IMR-90 (cell line): ENCODE measurements at regions not wholly inside any gene's neighbourhood (a gene's known extent, or its start where the extent isn't known, plus 50 kb on each side); places are given as distances from the start of the nearest gene placed in this dataset.

Source experiments
- BHLHE40 ChIP-seq: fragments of 150-350 bp; IDR thresholded peaks from 2 replicates; pipeline ENCODE4 v1.6.1; 2016; ENCODE audit warnings: mild to moderate bottlenecking, low read depth, low read length
- CEBPB ChIP-seq: IDR thresholded peaks from 2 replicates; pipeline ENCODE4 v1.6.1; 2012; ENCODE audit warnings: low read depth, low read length, improper control_type of control experiment
- CHD1 ChIP-seq: IDR thresholded peaks from 2 replicates; pipeline ENCODE4 v1.6.1; 2012; ENCODE audit warnings: low read depth, low read length, improper control_type of control experiment
- CTCF ChIP-seq: conservative IDR thresholded peaks from 2 replicates; pipeline ENCODE4 v1.5.1; 2012; ENCODE audit warnings: mild to moderate bottlenecking, low read depth, low read length, improper control_type of control experiment
- FOS ChIP-seq: fragments of 150-350 bp; IDR thresholded peaks from 2 replicates; pipeline ENCODE4 v1.6.1; 2016; ENCODE audit warnings: low read depth, low read length
- MAZ ChIP-seq: IDR thresholded peaks from 2 replicates; pipeline ENCODE4 v1.6.1; 2012; ENCODE audit warnings: low read depth, mild to moderate bottlenecking, low read length, improper control_type of control experiment, moderate library complexity, borderline replicate concordance
- MXI1 ChIP-seq: IDR thresholded peaks from 2 replicates; pipeline ENCODE4 v1.6.1; 2012; ENCODE audit warnings: low read depth, mild to moderate bottlenecking, low read length, moderate library complexity, borderline replicate concordance
- NFE2L2 ChIP-seq: fragments of 150-350 bp; IDR thresholded peaks from 2 replicates; pipeline ENCODE4 v1.6.1; 2016; ENCODE audit warnings: low read depth, mild to moderate bottlenecking, low read length
- POLR2A ChIP-seq: IDR thresholded peaks from 2 replicates; pipeline ENCODE4 v1.6.1; 2012; ENCODE audit warnings: mild to moderate bottlenecking, low read depth, low read length
- RFX5 ChIP-seq: IDR thresholded peaks from 2 replicates; pipeline ENCODE4 v1.8.0; 2012; ENCODE audit warnings: low read depth, mild to moderate bottlenecking, low read length, moderate library complexity
- SMC3 ChIP-seq: fragments of 150-350 bp; IDR thresholded peaks from 2 replicates; pipeline ENCODE4 v1.6.1; 2016; ENCODE audit warnings: low read depth, mild to moderate bottlenecking, antibody characterized with exemption, low read length, moderate library complexity
- USF2 ChIP-seq: fragments of 150-350 bp; IDR thresholded peaks from 2 replicates; pipeline ENCODE4 v1.6.1; 2017; ENCODE audit warnings: mild to moderate bottlenecking, antibody characterized with exemption, low read length, low read depth

GRCh38 chr4:153034681-153035080 is 98.6 kb downstream of the FHDC1 start:
- TF ChIP-seq USF2 (no peak), NFE2L2 (no peak), CTCF (no peak), RFX5 (no peak), CEBPB (no peak), POLR2A (no peak), MXI1 (no peak), BHLHE40 (no peak), FOS (no peak), SMC3 (no peak), MAZ (no peak), CHD1 (no peak)
